K562 (cell line): ENCODE measurements at regions not wholly inside any gene's neighbourhood (a gene's known extent, or its start where the extent isn't known, plus 50 kb on each side); places are given as distances from the start of the nearest gene placed in this dataset.

Source experiments
- ATAC-seq: fragments of 200-7000 bp; cut with Tn5 transposase; 3 replicates; pipeline ENCODE4 v1.9.1; 2020; ENCODE audit warnings: moderate library complexity
- BruUV-seq: library from RNA; stranded (reverse); fragments of 400-500 nt; replicated peaks from 2 replicates; lab custom pipeline; 2021; lab: Mats Ljungman, UMichigan
- CTCF ChIA-PET: fragments of 300-600 bp; formaldehyde crosslinking; extraction: SDS; loops from one replicate; lab custom pipeline; 2021; ENCODE audit warnings: low intra/inter-chr PET ratio; lab: Yijun Ruan, JAX
- POLR2A ChIA-PET: fragments of 300-600, 350-650 bp; sonication (Branson Sonifier 250); formaldehyde crosslinking; extraction: SDS; loops from one replicate; lab custom pipeline; 2021; ENCODE audit warnings: antibody characterized with exemption, inconsistent platforms; lab: Yijun Ruan, JAX
- DNase-seq, 4 experiments: peaks; one replicate each; pipeline versions ENCODE4 v3.0.0 to v3.0.0-alpha.2; 2011 to 2018; ENCODE audit warnings: low spot score in 3 of 4, mixed read lengths in 3 of 4; ENCODE audit errors: extremely low read depth in 1 of 4
- FAIRE-seq: peaks from 2 replicates; lab custom pipeline; 2011; peaks lifted over from hg19 to GRCh38; lab: Jason Lieb, UNC
- H2AFZ ChIP-seq: 2 replicates; pipeline ENCODE4 v1.6.0; 2011; ENCODE audit warnings: low read depth, low read length, control low read depth, inconsistent platforms
- H3K27ac ChIP-seq: fragments of 200-600 bp; 3 replicates; pipeline ENCODE4 v1.8.0; 2011; ENCODE audit warnings: low read depth, mild to moderate bottlenecking, control low read depth, inconsistent platforms, low read length, moderate library complexity, mixed read lengths; ENCODE audit errors: extremely low read depth
- H3K27me3 ChIP-seq, 2 experiments: fragments of 300-600 bp in 1 of 2; 2 replicates in 1 of 2; 3 replicates in 1 of 2; pipeline versions ENCODE4 v1.6.0 to v1.8.0; 2011; ENCODE audit warnings: inconsistent platforms in 2 of 2, low read length in 2 of 2, mild to moderate bottlenecking in 1 of 2, mixed read lengths in 1 of 2, moderate library complexity in 1 of 2; ENCODE audit not compliant: control insufficient read depth in 2 of 2, insufficient read depth in 2 of 2
- H3K36me3 ChIP-seq: fragments of 300-600 bp; 3 replicates; pipeline ENCODE4 v1.8.0; 2011; ENCODE audit warnings: mild to moderate bottlenecking, low read length, inconsistent platforms; ENCODE audit not compliant: control insufficient read depth, insufficient read depth
- H3K4me1 ChIP-seq, 2 experiments: fragments of 200-600 bp in 1 of 2; replicated peaks in 1 of 2; 2 replicates in 1 of 2; 3 replicates in 1 of 2; pipeline versions ENCODE4 v1.5.1 to v1.8.0; 2011; ENCODE audit warnings: inconsistent platforms in 2 of 2, low read length in 2 of 2, mild to moderate bottlenecking in 1 of 2, mixed read lengths in 1 of 2, moderate library complexity in 1 of 2; ENCODE audit not compliant: control insufficient read depth in 2 of 2, insufficient read depth in 2 of 2
- H3K4me2 ChIP-seq: 2 replicates; pipeline ENCODE4 v1.6.1; 2011; ENCODE audit warnings: low read length, control low read depth, inconsistent platforms, mixed read lengths; ENCODE audit not compliant: insufficient read depth
- H3K4me3 ChIP-seq: fragments of 200-600 bp; sonication (generic), shearing (Covaris generic); 2 replicates; pipeline ENCODE4 v1.5.1; 2016; ENCODE audit warnings: control low read depth, inconsistent platforms
- H3K79me2 ChIP-seq: fragments of 200-600 bp; 3 replicates; pipeline ENCODE4 v1.8.0; 2011; ENCODE audit warnings: low read length, inconsistent platforms; ENCODE audit not compliant: control insufficient read depth, insufficient read depth
- H3K9ac ChIP-seq, 2 experiments: 2 replicates each; pipeline versions ENCODE4 v1.6.0 to v1.6.1; 2011; ENCODE audit warnings: low read depth in 2 of 2, low read length in 2 of 2, control low read depth in 1 of 2, inconsistent platforms in 1 of 2, mild to moderate bottlenecking in 1 of 2, mixed read lengths in 1 of 2; ENCODE audit not compliant: insufficient read depth in 1 of 2
- H3K9me1 ChIP-seq: one replicate; pipeline ENCODE4 v1.6.0; 2011; ENCODE audit warnings: inconsistent platforms, mild to moderate bottlenecking, low read length, moderate library complexity; ENCODE audit not compliant: control insufficient read depth, insufficient read depth
- H3K9me3 ChIP-seq: replicated peaks from 2 replicates; pipeline ENCODE4 v1.5.1; 2011; ENCODE audit warnings: low read depth, low read length, inconsistent platforms; ENCODE audit not compliant: control insufficient read depth, insufficient read depth
- H4K20me1 ChIP-seq: replicated peaks from 2 replicates; pipeline ENCODE4 v1.6.1; 2011; ENCODE audit warnings: low read length, inconsistent platforms, mixed read lengths; ENCODE audit not compliant: control insufficient read depth, insufficient read depth
- BCOR ChIP-seq: fragments of 450-650 bp; IDR thresholded peaks from 2 replicates; pipeline ENCODE4 v1.6.1; 2016
- BRF1 ChIP-seq: IDR thresholded peaks from 3 replicates; pipeline ENCODE4 v1.6.1; 2011; ENCODE audit warnings: borderline replicate concordance, mild to moderate bottlenecking; ENCODE audit not compliant: insufficient read length; ENCODE audit errors: extremely low read depth
- COPS2 ChIP-seq: fragments of 450-650 bp; conservative IDR thresholded peaks from 2 replicates; pipeline ENCODE4 v1.6.1; 2016; ENCODE audit warnings: mild to moderate bottlenecking, moderate library complexity
- DIDO1 ChIP-seq: fragments of 450-650 bp; IDR thresholded peaks from 2 replicates; pipeline ENCODE4 v1.6.1; 2016; ENCODE audit warnings: low read depth, missing biosample characterization, missing genetic modification characterization
- HBP1 ChIP-seq: fragments of 450-650 bp; formaldehyde crosslinking; IDR thresholded peaks from 2 replicates; pipeline ENCODE4 v1.4.0; 2022; ENCODE audit warnings: missing genetic modification characterization
- MAFF ChIP-seq: IDR thresholded peaks from 2 replicates; pipeline ENCODE4 v1.6.1; 2012; ENCODE audit warnings: low read length, improper control_type of control experiment
- MTA3 ChIP-seq: fragments of 450-650 bp; formaldehyde crosslinking; IDR thresholded peaks from 2 replicates; pipeline ENCODE4 v1.6.1; 2017; ENCODE audit warnings: mild to moderate bottlenecking, borderline replicate concordance
- NR1H2 ChIP-seq: sonication (generic); formaldehyde crosslinking; IDR thresholded peaks from 2 replicates; pipeline ENCODE4 v1.4.0; 2020; ENCODE audit warnings: mild to moderate bottlenecking, missing genetic modification reagents
- U2AF2 ChIP-seq: fragments of 200-400 bp; formaldehyde crosslinking; optimal IDR thresholded peaks from 2 replicates; pipeline ENCODE3; 2017; ENCODE audit warnings: low read depth, mild to moderate bottlenecking, low read length
- ZBTB49 ChIP-seq: sonication (generic); formaldehyde crosslinking; IDR thresholded peaks from 2 replicates; pipeline ENCODE4 v1.8.0; 2022; ENCODE audit warnings: missing genetic modification reagents, mild to moderate bottlenecking, borderline replicate concordance
- ZEB2 ChIP-seq: fragments of 450-650 bp; IDR thresholded peaks from 2 replicates; pipeline ENCODE4 v1.6.1; 2016
- ZNF398 ChIP-seq: fragments of 250-450 bp; sonication (Bioruptor Pico); IDR thresholded peaks from 2 replicates; pipeline ENCODE4 v1.8.0; 2021; ENCODE audit warnings: moderate library complexity, mild to moderate bottlenecking, inconsistent platforms
- WGBS: fragments of 100-300 bp; shearing (Covaris generic); methylation state at CpG from one replicate; pipeline ENCODE4 v1.1.6; 2016; ENCODE audit warnings: low coverage, mixed read lengths; ENCODE audit not compliant: insufficient coverage; ENCODE audit errors: missing lambda C conversion rate; 5-methylcytosine and 5-hydroxymethylcytosine counted together
- in situ Hi-C: fragments of 300-500 bp; cut with MboI; formaldehyde crosslinking; loops from 4 replicates; pipeline ENCODE4 v1.15.0; 2018; ENCODE audit warnings: inconsistent platforms, mixed read lengths
- intact Hi-C: fragments of 100-400 bp; cut with micrococcal nuclease; formaldehyde crosslinking; loops from 2 replicates; pipeline ENCODE4 v1.14.2; 2022
- TF ChIP-seq, protein P1 (sequence below): sonication (generic); formaldehyde crosslinking; IDR thresholded peaks from 2 replicates; pipeline ENCODE4 v1.9.0; 2022; ENCODE audit warnings: mild to moderate bottlenecking, missing genetic modification reagents
- TF ChIP-seq, protein P2 (sequence below): sonication (generic); formaldehyde crosslinking; IDR thresholded peaks from 2 replicates; pipeline ENCODE4 v1.8.1; 2022; ENCODE audit warnings: missing genetic modification reagents
- TF ChIP-seq, protein P3 (sequence below): fragments of 250-450 bp; sonication (Bioruptor Pico); IDR thresholded peaks from 2 replicates; pipeline ENCODE4 v1.8.0; 2022; ENCODE audit warnings: moderate library complexity, mild to moderate bottlenecking, inconsistent platforms

DNA sequence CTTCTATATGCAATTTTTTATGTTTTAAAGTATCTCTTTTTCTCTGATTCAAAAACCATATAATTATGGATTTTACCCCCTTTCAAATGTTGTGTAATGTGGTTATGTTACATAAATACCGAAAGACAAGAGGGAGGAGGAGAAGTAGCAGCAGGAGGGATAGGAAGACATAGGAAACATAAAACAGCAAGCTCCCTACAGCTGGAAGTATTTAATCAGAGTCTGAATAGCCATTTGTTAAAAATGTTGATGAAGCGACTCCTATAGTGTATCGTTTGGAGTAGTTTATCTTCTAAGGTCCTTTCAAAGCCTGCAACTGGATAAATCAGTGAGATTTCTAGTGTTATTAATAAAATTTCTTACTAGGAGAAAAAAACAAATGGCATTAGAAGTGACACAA lies 598.1 kb upstream of the GOLIM4 start (continued):
- no peak for TF ChIP-seq ZNF398 (CRISPR knock-in tag)
- TF ChIP-seq COPS2: no peak
- TF ChIP-seq, protein P1, sequence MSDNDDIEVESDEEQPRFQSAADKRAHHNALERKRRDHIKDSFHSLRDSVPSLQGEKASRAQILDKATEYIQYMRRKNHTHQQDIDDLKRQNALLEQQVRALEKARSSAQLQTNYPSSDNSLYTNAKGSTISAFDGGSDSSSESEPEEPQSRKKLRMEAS (CRISPR knock-in tag): no peak
- no peak for TF ChIP-seq MAFF
- TF ChIP-seq, protein P2, sequence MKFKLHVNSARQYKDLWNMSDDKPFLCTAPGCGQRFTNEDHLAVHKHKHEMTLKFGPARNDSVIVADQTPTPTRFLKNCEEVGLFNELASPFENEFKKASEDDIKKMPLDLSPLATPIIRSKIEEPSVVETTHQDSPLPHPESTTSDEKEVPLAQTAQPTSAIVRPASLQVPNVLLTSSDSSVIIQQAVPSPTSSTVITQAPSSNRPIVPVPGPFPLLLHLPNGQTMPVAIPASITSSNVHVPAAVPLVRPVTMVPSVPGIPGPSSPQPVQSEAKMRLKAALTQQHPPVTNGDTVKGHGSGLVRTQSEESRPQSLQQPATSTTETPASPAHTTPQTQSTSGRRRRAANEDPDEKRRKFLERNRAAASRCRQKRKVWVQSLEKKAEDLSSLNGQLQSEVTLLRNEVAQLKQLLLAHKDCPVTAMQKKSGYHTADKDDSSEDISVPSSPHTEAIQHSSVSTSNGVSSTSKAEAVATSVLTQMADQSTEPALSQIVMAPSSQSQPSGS (CRISPR knock-in tag): no peak
- TF ChIP-seq BCOR: no peak
- no peak for TF ChIP-seq ZEB2

- no peak for FAIRE-seq
- no TSS peak for BruUV-seq
- Histone ChIP-seq H3K9me1 (no peaks in the 10 kb centered on the region), H3K27me3 (no peaks in the 10 kb centered on the region), H4K20me1 (no peaks in the 10 kb centered on the region), H3K36me3 (no peaks in the 10 kb centered on the region), H3K27ac (no peak overlapping the region), H3K9me3 (peaks cover 2% of the 10 kb centered on the region; the same call in 1 of the 2 replicates), H3K9ac (no peak overlapping the region), H2AFZ (no peak overlapping the region), H3K4me2 (no peak overlapping the region), H3K4me1 (no peaks in the 10 kb centered on the region), H3K79me2 (no peaks in the 10 kb centered on the region), H3K4me3 (no peak overlapping the region)
- intact Hi-C loops (no loop called here), in situ Hi-C loops (no loop called here)
- CTCF ChIA-PET: no interaction called here
- ATAC-seq: no peak
- 0% methylated on average over 5 of the region's 5 CpGs for WGBS
- no peak for DNase-seq
- POLR2A ChIA-PET: no interaction called here
- TF ChIP-seq, protein P3, sequence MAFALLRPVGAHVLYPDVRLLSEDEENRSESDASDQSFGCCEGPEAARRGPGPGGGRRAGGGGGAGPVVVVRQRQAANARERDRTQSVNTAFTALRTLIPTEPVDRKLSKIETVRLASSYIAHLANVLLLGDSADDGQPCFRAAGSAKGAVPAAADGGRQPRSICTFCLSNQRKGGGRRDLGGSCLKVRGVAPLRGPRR (CRISPR knock-in tag): no peak
- no peak for TF ChIP-seq ZBTB49
- TF ChIP-seq MTA3: no peak
- no peak for TF ChIP-seq BRF1
- TF ChIP-seq NR1H2 (CRISPR knock-in tag): no peak
- TF ChIP-seq U2AF2: no peak
- TF ChIP-seq HBP1 (CRISPR knock-in tag): no peak
- no peak for TF ChIP-seq DIDO1 (tag)
Measured at GRCh38 chr3:168688267-168688666, 592.5 kb upstream of the GOLIM4 start.
